GM19463 (cell line): ENCODE measurements at regions not wholly inside any gene's neighbourhood (a gene's known extent, or its start where the extent isn't known, plus 50 kb on each side); places are given as distances from the start of the nearest gene placed in this dataset.

Experiments
- ATAC-seq: cut with Tn5 transposase; IDR thresholded peaks from one replicate; pipeline ENCODE4 v1.9.1; 2021; ENCODE audit warnings: mild to moderate bottlenecking, moderate library complexity; ENCODE audit not compliant: unreplicated experiment

DNA sequence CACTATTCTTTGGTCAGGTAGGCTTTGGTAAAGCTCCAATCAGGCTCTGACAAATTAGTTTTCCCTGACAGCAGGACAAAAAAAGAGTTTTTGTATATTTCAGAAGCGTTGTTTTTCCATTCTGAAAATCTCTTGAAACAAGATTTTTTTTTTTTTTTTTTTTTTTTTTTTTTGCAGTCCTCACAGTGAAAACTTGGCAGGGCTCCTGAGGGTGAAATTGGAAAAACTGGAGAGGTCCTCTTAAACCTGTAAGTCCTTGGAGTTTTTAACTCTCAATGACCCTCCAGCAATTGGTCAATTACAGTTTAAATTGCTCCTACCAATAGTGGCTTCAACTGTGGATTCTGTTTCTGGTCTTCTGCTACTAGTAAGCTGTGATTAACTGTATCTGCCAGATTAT, 244.5 kb upstream of the PKDCC start:
- ATAC-seq = no peak

DNA sequence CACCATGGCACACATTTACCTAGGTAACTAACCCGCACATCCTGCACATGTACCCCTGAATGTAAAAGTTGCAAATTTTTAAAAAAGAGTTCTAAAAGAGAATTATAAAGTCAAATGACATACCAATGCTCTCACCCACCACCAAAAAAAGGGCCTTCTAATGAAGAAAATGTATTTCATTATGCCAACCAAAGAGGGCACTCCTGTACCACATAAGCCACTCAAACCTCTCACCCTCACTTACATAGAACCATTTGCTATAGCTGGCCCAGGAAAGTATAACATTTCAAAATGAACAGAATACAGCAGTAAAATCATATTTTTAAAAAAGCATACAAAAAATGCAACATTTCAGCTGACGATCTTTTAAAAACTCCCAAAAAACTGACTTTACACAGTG, 241.5 kb upstream of the PKDCC start:
- no peak for ATAC-seq

DNA sequence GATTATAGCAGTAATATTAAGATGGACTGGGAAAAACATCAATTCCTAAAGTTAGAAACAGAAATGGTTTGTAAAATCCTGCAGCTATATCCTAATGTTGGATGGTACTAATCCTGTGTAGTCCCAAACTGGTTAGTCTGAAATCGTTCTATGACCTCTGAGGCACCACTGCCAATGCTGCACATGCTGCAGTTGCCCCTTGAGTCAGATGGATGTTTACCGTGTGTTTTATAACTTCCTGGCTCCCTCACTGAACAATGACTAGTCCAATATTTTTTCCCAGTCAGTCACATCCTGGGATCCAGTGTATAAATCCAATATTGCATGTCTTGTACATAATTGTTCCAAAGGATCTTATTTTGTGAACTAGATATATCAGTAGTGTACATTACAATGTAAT, 226.7 kb upstream of the PKDCC start:
- no peak for ATAC-seq

DNA sequence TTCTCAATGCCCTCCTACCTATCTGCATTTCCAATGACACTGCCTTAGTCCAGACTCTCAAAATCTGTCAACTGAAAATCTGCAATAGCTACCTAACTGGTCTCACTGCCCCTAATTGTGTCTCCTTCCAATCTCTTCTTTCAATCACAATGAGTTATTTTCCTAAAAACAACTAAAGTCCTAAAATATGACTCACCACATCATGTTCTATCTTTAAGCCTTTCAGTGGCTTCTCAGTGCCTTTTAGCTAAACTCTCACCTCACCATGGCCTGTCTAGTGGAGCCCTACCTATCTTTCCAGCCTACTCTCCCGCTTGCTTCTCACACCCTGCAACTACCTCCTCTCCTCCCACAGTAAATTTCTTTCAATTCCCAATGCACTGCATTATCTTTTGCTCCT, 220.9 kb upstream of the PKDCC start:
- ATAC-seq = no peak

DNA sequence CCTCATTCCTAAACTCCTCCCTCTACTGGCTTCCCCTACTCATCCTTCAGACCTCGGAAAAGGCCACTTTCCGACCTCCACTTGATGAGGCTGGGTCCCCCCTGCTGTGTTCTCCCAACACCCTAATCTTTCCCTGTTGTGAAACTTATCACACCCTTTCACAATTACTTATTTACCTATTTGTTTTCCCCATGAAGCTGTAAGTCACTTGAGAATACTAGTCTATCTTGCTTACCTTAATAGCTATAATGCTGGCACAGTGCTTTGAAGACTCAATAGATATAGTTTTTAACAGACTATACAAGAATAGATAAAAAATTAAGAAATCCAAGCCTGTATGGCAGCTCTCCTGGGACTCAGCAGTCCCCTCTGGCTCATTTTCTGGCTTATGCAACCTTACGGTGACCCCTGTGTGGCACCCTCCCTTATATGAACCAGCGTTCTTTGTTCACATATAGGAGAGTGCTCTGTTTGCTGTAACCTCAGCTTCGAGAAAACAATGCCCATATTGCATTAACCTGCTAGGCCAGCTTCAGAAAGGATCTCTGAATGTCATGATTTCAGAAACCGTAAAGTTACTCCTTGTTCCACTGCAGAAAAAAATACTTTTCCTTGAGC, 220.4 kb upstream of the PKDCC start:
- ATAC-seq = no peak

DNA sequence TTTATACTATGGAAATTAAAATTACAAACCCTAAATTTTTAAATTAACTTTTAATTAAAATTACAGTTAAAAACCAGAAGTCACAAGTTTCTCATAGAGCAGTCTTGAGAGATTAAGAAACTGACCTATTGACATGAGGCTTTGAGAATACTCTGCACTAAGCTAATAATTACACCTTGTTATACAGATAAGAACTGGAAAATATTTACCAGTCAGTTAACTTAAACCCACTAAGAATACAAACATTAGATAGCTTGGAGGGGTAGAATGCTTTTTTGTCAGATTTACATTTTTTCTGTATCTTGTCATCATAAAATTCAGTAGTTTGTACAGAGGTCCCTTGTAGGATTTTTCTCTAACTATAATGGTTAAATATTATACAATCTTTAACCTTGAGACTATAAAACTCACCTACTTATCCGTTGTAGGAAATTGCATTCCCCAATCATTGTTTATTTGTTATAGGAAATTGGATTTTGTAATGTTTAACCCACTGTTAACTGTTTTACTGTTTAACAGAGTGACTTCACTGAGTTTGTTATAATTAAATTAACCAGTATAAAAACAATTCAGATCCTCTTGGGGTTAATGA, 219.7 kb upstream of the PKDCC start:
- no peak for ATAC-seq

DNA sequence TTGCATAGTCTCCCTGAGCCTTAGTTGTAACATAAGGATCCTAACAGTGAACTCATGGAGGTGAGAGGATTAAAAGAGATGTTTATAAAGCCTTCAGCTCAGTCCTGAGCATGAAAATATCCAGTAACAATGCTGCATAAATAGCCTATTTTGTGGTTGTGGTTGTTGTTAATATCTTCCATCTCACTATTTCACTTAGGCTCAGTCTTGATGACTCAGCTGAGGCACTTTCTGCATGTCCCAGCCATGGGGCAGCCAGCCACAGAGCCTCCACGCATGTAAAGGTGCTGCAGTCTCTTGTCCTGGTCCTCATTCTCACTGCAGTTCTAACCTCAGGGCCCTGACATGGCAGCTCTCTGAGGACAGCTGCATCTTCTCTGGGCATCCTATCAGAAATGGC, 218.8 kb upstream of the PKDCC start:
- ATAC-seq = no peak

DNA sequence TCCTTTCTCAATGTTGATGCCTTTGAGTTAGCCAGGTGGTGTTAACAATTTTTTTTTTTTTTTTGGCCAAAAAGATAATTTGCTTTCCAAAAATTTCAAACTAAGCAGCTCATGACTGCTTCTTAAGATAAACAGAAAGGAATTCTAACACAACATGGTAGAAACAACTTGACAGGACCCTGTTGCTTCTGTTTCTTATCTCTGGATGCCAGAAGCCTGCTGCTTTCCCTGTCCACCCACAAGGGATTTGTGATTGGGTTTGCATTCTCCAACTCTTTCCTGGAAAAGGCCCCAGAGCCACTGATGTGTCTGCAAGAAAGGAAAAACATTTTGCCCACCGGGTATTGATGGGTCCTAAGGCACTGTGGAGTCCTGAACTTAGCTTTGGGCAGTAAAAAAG, 217.2 kb upstream of the PKDCC start:
- no peak for ATAC-seq

DNA sequence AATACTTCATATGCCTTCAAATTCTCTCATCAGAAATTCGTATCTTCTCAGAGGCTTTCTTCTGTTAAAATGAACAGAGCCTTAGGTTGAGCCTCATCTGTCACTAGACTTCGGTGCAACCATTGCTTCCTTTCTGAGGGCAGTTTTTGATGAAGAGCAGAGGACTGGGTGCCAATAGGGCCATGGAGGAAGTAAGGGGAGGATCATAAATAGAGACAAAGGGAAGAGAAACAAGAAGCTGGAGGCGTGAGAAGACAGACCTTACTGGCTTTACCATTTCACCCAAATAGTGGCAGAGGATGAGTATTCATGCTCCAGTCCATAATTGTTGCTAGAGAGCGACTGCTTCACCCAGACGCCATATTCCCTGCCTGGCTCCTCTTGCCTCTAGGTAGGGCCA, 215.6 kb upstream of the PKDCC start:
- no peak for ATAC-seq

DNA sequence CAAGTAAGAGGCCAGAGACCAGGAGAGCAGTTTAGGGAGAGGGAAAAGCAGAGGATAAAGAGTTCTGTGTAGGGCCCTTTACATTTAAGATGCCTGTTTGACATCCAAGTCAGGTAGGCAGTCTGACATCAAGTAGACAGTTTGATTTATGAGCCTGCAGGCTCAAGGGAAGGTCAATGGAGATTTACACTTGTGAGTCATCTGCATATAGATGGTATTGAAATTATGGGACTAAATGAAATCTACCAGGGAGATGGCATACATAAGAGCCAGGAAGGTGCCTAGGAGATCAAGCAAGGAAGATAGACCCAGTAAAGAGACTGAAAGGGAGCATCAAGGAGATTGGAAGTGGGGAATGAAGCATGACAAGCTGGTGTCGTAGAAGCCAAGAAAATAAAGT, 212.4 kb upstream of the PKDCC start:
- ATAC-seq = no peak

DNA sequence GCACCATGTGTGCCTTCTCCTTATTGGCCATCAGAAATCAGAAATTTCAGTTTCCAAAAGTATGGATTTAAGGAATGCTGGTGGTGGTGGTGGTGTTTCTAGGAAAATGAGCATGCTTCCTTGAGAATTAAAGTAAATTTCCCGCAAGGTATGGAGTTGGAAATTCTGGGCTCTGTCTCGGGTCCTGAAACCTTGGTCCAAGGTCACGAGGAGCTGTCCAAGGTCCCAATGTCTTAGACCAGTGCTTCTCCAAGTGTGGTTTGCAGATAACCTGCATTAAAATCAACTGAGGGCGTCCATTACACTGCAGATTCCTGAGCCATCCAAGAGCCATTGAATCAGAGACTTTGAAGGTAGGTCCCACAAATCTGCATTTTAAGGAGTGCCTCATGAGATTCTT, 210.9 kb upstream of the PKDCC start:
- no peak for ATAC-seq

DNA sequence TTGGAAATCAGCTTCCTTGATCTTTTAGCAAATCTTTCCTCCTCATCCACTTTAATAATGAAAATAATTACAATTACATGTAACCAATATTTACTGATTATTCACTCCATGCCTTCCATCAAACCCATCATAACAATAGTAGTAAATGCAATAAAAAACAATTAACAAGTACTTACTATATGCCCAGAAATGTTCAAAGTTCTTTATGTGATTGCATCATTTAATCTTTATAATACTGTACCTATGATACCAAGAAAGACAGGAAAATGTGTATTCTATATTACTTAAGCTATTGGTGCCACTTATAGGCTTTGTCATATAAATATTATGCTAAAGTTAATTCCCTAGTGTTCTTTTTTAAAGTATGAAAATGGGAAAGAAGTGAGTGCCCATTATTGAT, 210.2 kb upstream of the PKDCC start:
- ATAC-seq = no peak

DNA sequence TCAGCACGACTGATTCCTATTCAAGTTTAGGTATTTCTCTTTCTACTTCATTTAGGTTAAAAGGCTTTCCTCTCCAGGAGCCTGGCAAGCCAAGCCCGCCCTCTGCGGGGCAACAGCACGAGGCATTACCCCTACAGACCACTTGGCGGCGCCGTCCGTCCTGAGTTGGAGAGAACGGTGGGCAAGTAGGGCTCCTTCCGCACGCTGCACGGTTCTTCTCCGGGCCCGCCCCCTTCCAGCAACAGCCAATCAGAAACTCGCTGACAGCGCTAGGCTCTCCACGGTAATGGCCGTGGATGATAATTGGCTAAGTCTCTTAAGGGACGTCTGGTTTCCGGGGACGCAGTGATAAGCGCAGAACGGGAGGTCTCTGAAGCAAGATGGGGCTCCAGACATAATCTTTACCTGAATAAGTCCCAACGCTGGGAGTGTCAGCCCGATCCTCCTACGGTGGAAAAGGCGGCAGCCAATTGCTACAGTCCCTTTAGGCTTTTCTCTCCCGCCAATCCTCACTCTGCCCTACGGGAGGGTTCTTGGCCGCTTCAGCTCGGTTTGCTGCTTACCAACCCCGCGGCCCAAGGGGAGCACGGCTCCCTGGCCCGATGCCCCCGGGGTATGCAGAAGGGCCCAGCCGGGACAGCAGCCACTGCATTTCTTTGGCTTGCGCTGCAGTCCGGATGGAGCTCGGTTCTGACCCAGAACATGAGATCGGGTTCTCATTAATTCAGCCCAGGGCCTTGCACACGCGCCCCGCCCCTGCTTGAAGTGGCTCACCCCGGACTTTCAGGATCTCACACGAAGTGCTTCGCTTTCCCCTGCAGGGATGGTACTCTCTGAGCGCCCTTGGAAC, 206.9 kb upstream of the PKDCC start:
- ATAC-seq = peak; percentile 100

DNA sequence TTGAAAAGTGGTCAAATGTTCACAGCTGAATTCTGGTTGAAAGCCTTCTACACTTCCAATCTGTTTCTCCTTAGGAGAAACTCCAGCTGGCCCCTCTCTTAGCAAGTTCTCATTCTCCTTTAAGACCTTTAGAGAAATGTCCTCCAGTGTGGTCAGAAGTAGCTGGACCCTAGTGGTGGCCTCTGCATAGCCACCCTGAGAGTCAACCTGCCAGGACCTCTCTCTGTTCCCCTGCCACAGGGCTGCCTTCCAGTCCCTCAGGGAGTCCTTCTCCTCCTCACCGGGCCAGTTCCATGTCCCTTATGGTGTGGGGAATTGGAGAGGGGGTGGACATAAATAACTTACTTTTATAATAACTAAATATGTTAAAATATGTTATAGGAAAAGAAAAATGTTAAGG, 200.9 kb upstream of the PKDCC start:
- no peak for ATAC-seq

DNA sequence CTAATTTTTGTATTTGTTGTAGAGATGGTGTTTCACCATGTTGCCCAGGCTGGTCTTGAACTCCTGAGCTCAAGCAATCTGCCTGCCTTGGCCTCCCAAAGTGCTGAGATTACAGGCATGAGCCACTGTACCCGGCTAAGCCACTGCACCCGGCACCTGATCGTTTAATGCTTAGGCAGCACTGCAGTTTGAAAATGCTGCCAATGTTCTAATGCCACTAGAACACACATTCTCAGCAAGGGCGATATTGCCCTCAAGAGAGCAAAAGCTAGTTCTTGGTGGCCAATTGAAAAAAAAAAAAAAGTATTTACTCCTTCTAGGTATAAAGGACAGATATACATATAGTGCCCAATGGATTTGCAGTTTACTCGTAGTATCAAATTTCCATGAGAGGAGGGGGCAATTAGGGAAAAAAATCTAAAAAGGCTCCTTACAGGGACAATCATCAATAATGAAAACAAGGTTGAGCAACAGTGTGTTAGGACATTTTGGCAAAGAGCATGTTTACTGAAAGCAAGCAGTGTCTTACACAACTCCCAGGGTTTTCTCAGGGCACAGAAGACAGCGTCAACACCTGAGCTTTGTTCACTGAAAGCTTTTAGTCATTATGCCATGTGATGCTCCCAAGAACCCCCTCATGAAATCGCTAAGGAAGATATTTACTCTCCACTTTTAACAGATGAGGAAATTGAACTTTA, 199.9 kb upstream of the PKDCC start:
- ATAC-seq = no peak

DNA sequence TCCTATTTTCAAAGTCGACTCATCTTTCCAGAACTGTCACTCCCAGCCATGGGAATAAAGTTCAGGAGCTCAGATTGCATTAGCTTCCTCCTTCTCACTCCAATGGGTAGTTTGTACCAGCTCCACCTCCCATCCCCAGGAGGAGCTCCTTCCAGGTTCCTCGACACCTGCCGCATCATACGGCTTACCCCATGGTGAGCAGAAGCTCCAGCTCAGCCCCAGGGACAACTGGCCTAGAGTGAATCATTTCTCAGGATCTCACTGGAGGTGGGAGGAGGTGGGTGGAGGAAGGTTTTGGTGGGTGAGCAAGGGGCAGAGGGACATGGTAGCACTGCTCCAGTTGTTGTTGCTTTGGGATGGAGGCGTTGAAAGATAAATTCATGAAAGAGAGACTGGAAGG, 196.3 kb upstream of the PKDCC start:
- ATAC-seq = no peak

DNA sequence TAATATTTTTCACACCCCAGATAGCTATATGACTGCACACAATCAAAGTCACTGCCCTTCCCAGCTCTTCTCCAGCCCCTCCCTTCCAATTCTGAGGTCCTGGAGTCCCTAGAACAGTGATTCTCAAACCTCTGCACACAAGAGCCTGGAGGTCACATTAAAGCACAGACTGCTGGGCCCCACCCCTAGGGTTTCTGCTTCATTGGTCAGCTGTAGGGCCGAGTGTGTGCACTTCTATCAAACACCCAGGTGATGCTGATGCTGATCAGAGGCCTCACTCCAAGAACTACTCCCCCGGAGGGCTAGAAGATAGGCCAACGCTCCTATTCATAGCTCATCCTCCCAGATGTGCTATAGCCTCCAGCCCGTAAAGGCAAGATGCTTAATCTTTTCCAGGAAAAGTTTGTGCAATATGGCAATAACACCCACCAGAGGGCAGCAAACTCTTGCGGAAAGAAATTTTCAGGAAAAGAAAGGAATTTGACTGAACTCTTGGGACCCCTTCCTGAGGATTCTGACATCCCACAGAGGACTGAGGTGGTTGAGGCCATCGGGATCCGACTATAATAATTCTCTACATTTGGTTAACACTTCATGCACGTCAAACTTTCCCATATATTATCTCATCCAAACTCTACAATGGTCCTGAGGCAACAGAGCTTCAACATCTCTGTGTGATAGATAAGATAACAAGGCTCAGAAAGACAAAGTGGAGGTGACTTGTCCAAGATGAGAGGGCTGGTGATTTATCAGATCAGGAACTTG, 194.2 kb upstream of the PKDCC start:
- no peak for ATAC-seq

DNA sequence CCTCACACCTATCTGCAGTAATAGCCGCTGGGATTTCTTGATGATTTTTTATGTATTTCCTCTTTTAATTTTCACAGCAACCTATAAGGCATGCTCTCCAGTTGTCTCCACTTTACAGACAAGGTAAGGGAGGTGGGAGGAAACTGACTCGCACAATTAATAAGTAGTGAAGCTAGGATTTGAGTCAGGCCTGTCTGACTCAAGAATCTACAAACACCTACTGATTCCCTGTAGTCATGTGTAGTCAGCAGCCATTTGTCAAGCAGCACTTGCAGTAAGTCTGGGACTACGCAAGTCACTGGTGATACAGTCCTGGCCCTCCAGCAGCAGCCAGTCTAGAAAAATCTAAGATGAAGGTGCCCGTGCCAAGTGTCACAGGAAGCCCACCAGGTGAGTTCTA, 193.6 kb upstream of the PKDCC start:
- no peak for ATAC-seq

DNA sequence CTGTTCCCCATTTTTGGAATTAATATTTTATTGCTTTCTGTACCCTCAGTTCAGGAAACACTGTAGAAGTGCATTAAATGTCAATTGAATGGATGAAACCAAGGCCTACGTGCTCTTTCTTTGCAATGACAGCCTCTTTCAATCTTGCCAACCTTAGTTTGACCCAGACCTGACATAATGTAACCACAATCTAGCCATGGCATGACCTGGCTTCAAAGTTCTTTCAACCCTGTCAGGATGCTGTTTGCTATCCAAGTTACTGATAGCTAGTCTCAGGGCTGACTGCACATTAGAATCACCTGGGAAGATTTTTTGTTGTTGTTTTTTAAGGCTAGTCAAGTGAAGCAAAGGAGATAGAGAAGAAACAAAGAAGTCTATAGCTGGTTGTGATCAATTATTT, 190.9 kb upstream of the PKDCC start:
- ATAC-seq = no peak

DNA sequence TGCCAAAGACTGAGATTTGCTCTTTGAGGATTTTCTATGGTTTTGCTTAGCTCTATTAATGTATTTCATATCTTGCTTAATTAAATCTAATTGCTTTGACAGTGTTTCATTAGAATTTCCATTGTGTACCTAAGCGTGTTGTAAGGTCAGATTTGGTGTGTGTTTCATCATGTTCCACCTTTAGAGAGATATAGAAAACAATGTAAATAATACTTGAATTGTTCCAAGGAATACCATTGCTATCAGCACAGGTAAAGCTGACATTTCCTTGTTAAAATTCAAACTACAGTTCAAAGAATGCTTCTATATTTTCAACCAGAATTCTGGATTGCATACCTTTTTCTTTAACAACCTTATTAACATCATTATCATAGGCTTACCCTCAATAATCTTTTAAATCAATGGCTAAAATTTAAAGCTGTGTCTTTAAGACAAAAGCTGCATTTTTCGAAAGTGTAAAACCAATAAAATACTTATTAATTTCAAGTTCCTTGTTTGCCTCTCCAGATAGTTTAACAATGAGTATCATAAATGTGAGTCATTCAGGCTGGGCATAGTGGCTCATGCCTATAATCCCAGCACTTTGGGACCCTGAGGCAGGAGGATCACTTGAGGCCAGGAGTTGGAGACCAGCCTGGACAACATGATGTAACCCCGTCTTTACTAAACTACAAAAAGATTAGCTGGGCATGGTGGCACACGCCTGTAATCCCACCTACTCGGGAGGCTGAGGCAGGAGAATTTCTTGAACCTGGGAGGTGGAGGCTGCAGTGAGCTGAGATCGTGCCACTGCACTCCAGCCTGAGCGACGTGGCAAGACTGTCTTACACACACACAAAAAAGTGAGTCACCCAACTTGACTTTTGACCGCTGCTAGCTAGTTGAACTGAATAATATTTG, 188.0 kb upstream of the PKDCC start:
- ATAC-seq = no peak
